GM18511 (cell line): ENCODE measurements at regions not wholly inside any gene's neighbourhood (a gene's known extent, or its start where the extent isn't known, plus 50 kb on each side); places are given as distances from the start of the nearest gene placed in this dataset.

Source experiments
- ATAC-seq: cut with Tn5 transposase; IDR thresholded peaks from one replicate; pipeline ENCODE4 v1.9.1; 2021; ENCODE audit warnings: mild to moderate bottlenecking, moderate library complexity; ENCODE audit not compliant: unreplicated experiment

DNA sequence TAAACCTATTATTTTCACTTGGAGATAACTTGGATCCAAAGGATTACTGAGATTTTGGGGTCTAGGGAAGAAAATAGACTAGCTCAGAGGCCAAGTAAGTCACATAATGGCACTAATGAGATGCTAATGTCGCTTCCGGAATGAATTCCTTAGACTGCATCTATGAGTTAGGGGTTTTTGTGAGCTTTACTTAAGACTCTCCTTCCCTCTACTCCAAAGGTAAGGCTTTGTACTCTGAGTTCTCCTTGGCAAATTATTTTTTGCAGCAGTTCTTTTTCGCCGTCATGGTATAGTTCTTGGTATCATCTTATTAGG lies 143.9 kb upstream of the KLF14 start:
- no peak for ATAC-seq

DNA sequence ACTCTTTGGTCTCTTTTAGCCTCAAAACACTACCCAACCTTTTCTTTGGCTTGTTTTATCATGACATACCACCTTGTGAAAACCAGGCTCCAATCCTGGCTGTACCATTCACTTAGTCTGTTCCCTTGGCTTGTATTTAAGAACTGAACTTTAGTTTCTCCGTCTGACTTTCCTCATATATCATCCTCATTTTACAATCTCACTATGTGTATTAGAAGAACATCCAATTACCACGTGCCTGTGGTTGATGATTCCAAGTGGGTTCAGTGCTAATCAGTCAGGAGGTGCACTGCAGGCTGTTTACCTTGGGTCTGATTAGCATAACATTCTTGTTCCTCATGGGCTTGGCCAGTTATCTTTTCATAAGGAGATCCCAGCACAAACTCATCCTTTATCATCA lies 144.8 kb upstream of the KLF14 start:
- ATAC-seq: no peak

DNA sequence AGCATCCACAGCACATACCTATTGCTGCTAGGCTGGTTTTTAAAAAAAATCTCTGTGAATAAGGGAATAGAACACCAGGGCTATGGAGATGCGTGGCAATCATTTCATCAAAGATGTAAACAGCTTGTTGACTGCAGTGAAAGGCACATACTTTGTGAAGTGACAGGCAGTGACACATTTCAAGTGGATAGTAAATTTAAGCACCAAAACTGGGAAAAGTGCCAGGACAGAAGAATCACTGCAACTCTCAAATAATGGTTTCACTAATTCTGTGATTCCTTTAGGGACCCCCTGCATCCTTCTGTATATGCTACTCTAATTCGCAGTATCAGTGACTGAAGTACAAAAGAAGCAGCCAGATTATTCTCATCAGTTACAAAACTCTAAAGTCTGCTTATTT lies 145.2 kb upstream of the KLF14 start:
- ATAC-seq: no peak

DNA sequence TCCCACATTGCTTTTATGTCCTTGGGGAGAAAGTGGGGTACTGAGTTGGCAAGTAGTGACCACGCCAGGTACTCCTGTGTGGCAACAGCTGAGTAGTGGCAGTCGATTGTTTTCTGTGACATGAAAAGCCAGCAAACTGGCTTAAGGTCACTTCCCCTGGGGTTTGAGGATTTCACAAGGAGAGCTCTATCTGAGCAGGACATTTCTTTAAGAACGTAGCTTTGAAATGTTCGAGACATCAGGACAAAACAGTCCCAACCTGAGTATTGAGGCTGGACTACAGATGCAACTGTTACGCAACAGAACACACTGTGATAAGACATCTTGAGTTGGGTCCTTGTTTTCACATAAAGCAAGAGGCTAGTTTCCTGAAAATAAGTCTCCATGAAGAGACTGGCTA lies 146.7 kb upstream of the KLF14 start:
- ATAC-seq: no peak

DNA sequence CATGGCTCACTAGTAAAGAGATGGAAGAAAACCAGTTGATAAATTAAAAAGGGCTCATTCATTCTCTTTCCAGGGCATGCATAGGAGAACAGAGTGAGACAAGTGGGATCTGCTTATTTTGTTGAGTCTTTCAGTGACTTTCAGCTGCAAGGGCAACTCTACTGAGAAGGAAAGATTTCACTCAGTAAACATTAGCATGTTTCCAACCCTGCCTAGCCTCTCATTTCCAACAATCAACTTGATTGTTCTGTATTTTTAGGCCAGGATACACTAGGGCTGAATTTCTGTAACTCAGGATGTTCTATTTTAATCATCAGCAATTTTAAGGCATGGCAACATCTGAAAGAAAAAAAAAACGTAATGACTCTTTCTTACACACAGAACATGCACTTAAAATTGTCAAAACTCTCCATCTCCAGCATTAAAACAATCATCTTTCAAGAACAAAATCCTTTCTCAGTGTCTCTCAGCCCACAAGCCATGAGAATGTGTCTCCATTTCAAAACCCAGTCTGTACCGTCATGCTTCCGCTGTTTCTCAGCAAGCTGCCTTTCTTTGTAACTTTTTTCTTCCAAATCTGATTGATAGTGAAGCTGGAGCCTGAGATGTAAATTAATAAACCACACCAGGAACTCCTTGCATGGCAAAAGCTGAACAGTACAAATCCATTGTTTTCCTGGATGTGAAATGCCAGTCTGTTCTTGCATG lies 147.2 kb upstream of the KLF14 start:
- no peak for ATAC-seq

DNA sequence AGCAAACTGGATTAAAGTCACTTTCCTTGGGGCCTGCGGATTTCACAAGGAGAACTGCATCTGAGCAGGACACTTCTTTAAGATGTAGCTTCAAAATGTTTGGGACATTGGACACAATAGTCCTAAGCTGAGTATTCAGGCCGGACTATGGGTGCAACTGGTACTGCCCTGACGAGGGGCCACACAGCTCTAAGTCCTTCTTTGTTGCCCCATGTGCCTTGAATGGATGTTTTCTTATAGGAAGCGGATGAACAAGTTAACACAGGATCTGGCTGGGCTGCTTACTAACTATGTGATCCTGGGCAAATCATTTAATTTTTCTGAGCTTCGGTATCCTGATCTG lies 147.8 kb upstream of the KLF14 start:
- ATAC-seq: no peak

DNA sequence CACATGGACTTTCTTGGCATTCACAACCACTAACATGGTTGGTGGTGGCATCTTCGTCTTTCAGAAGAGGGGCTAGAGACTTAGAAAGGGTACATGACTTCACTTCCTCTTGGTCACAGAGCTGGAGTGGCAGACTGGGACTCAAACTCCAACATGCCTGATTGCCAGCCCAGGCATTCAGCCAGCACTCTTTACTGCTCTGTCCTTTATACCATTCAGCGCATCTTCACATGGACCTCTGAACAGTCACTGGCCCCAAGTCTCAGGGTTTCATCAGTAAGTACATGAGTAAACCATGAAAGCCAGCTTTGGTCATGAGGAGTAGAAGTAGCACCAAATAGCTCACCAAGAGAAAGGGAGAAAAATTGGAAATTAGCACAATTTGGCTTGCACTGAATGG lies 148.4 kb upstream of the KLF14 start:
- no peak for ATAC-seq

DNA sequence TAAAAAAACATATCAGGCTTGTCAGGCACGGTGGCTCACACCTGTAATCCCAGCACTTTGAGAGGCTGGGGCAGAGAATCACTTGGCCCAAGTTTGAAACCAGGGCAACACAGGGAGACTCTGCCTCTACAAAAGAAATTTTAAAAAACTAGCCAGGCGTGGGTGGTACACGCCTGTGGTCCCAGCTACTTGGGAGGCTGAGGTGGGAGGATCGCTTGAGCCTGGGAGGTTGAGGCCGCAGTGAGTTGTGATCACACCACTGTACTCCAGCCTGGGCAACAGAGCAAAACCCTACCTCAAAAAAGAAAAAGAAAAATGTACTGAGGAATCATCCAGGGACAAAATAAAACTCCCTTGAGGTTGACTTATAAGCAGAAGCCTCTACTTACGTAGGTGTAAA lies 149.9 kb upstream of the KLF14 start:
- ATAC-seq: no peak

DNA sequence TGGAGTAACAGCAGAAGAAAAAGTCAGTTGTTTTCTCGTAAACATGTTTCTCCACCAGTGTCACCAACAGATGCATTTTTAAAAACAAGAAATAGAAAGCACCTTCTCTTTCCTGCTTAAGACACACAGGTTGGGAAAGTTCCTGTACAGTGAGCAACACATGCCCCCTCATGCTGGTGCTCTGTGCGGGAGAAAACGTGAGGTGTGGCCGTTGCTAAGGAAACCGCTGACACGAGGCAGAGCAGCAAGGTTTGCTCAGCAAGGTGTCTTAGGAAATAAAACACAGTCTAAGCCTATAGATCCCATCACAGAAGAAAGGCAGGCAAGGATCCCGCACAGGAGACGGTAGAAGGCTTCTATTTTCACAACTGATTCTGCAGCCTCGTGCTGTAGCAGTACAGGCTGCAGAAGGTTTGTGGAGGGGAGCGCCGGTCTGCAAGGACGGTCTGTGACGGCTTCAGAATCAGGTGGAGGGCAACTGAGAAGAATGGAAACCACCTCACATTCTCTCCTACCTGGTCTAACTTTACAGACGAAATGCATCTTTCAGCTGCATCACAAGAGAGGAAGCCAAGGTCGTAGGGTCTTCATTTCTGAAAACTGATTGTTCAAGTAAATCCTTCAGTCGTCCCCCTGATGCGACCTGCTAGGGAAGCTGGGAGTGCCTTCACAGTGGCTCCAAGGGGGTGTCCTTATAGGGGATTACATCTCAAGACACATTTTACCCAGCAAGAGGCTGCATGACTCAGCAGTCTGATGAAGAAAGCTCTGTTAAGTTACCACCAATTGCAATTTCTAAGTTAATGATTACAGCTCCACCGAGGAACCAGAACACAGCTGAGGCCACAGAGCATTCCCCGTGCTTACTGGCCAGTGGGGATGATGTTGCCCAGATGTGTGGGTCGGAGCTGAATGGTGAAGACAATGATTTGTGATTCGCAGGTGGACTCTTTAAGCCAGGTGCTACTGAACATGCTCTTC lies 150.7 kb upstream of the KLF14 start:
- ATAC-seq: no peak

DNA sequence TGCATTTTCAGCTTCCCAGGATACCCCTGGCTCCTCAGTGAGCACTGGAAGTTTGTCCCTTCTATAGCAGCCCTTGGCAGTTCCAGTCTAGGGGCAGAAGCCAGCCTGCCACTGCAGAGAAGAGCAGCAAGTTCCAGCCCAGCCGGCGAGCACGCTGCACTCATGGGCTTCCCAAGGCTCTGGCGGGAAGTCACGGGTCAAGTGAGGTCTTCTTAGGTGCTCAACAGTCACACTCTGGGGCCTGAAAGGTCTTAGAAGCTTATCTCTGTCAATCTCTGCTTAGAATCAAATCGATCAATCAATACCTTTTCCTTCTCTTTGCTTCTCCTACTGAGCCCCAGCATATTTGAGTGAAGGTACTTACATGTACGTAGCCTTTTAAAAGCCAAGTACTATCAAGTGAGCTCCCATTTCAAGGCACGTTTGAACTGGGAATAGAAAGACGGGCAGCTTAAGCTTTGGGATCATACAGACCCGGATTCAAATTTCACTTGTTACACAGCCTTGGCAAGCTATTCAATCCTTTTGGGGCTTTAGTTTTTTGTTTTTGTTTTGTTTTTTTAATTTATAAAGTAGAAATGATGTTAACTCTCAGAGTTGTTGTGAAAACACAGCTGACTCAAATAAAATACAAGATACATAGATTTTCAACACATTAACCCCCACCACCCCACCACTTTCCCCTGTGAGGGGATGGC lies 152.6 kb upstream of the KLF14 start:
- no peak for ATAC-seq

DNA sequence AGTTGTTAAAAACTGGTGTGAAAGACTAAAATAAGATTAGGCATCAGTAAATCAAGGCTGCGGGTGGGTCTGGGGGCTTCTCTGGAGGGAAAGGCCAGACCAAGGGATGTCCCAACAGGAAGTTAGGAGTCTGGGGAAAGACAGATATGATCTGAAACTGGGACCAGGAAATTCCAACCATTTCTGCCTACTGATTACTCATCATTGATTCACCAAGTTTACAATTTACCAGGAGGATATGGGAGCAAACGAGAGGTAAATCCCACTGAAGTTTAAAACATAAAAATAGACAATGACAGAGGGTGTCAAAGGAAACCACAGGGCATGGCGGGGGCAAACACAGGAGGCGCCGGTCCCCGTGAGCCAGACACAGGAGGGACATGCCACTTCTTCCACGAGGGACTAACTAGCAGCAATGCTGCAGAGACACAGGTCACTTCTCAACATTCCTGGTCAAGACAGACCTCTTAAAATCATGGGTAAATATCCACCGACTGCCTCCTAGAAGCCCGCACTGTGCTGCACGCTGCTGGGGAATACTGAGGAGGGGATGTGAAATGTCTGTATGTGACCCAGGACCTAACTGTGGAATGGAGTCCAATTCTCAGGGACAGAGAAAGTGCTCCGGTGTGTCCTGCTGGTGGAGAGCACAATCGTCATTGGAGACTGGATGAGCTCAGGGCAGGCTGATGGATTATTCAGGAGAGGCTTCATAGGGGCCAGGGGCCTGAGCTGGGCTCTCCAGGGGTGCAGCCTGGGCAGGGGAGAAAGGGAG lies 153.4 kb upstream of the KLF14 start:
- no peak for ATAC-seq

DNA sequence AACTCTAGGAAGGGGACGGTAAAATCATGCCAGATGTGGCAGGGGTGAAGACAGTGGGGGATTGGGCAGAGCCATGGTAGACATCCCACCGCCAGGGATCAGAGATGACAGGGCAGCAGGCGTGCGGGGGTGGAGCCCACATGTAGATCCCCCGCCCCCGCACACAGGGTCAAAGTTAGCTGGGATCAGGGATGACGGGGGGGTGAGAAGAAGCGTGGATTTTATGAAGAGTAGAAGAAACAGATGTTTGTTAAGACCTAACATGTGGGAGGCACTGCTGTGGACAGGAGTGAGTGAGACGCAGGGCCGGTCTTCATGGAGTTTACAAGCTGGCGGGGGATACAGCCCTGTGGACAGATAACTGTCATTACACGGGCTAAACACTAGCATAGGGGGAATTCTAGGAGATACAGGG lies 154.0 kb upstream of the KLF14 start:
- no peak for ATAC-seq

DNA sequence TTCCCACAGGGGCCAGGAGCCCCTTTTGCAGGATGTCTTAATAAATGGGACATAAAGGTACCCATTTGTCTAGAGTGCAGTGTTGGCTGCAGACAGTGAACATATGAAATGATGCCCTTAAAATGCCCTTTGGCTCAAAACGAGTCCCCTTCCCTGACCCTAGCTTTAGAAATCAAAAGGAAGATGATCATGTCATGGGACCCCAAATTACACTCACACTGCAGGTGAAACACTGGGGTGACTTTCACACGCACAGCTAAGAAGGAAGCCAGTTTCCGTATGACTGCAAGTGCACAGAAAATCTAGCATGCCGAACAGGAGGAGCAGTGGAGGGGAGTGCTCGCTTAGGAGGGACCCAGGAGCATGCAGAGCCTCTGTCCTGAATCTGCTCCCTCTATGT lies 154.5 kb upstream of the KLF14 start:
- no peak for ATAC-seq

DNA sequence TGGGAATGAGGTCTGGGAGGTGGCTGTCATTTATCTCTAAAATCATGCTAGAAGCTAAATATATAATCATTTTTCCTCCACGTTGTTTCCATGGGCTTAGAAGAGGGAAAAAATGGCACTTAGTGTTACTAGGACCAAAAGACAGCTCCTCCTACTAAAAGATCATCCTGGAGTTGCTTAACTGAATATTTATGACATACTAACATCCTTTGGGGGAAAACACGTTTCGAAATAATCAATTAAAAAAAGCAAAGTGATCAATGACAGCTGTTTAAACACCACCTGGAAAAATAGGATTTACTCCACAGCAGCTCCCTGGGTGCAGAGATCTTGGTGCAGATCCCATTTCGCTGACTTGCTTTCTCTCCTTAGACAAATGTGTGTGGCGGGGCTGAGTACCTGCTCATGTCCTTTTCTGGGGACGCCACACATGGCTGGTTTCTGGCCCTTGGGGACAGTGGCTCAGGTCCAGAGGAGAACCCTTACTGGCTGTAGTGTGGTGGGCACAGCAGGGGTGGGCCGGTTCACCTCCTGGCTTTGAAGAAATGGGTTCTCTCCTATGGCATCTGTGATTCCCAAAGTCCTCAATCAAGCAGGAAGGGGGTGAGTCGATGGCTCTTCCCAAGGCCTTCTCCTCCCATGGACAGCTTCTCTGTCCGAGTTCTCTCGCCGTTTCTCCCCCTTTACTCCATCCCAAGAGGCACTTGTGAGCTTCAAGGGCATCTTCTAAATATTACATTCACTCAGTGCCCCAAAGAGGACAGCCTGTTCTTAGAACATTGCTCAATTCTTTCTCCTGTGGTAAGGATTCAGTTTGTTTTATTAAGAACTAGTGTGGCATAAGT lies 156.4 kb upstream of the KLF14 start:
- ATAC-seq: no peak

DNA sequence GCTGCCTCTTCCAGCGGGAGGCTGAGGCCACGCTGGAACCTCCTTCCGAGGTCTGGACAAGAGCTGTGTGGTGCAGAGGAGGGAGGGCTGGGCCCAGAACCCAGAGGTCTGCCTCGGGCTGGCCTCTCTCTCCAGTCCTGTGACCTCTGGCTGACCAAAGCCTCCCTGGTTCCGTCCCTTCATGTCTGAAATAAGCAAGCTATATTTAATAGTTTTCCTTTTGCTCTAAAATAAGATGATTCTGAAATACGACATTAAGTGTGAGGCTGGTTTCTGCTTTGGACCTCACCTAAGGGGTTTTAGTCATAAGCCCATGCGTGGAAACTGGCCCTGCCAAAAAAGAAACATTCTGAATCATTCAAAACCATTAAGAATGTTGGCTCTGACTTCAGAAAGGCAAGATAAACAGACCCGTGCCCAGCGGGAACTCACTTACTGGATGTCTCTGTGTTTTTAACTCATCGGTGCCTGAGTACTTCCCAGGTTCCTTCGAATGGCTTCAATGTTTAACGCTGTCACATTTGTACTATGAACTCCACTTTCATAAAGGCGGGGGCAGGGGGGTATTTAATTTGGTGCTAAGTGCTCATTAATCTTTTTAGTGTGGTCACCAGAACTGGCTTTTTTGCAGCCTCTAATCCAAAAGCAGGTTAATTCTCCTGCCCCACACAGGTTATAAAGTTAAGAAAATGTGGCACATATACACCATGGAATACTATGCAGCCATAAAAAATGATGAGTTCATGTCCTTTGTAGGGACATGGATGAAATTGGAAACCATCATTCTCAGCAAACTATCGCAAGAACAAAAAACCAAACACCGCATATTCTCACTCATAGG lies 157.5 kb upstream of the KLF14 start:
- no peak for ATAC-seq

DNA sequence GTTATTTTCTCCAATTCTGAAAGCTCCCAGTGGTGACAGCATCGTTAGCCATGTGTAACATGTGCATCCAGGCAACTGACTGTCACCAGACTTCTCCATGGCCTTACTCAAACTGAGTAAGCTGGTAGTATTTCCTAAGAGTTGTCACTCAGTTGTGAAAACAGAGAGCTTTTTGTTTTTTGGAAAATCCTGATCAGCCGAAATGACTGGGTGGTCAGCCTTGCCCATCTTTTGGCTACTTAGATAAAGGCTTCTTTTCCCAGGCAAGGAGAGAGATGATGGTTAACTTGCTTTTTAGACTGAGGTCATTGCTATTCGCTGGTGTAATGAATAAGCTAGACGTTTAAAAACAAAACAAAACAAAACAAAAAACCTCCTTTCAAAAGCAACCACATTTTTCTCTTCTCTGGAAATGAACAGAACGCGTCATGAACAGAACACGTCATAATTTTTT lies 159.5 kb upstream of the KLF14 start:
- no peak for ATAC-seq

DNA sequence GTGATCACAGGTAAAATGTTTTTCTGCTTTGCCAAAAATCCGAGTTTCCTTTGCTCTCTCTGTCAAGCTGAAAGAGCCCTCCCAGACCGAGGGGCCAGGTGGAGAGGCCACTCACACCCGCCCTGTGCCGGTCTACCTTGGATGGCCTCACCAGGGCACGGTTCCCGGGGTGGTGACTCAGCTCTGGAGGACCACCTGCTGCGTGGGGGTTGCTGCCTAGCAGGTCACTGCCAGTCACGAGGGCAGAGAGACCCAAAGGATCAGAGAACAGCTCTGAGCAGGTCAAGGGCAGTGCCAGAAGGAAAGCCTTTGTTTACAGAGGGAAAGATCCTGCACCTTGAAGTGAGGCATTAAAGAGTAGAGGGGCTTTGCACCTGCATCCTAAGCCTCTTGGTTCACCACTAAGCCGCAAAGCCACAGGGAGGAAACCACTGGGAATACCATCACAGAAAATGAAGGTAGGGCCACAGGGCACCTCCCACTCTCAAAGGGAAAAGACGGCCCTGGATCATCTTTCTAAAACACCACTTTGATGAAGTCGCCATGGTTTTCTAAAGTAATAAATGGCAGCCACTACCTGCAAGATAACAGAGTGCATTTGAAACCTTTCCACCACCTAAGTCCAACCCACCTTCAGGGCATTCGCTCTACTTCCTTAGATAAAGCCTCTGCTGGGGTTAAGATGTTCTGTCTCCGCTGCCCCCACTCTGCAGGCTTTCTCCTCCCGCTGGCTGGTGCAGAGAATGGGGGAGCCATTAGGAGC lies 160.3 kb upstream of the KLF14 start:
- ATAC-seq: no peak

DNA sequence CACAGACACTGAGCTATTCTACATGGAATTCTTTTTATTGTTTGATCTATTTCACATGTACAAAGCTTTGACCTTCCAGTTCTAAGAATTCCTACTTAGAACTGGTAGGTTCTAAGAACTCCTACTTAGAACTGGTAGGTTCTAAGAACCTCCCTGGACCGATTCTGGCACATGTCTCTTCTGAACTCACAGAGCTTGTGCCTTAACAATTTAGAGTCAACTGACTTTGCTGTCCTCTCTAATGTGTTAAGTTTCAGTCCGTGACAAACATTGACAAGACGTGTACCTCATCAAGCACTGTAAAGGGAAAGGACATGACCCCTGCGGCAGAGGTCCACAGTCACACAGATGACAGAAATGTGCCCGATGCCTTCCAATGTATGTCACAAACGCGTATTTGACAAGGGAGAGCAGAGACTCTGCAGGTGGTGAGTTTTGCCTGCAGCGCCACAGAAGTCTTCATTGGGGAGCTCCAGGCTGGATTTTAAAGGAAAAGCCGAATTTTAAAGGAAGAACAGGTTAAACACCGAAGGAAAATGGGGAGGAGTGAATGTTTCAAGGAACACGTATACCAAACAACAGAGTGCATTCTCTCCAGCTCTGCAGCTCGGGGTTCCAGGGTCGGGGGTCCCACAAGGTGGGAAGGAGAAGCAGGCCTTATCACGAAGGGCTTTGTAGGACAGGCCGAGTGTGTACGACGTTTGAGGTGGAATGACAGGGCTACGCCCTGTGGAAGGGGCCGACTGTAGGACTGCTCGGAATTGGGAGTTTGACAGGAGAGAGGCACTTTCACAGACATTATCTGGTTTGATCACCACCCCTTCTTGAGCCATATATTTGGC lies 161.1 kb upstream of the KLF14 start:
- ATAC-seq: no peak
